ENCODE measurements at regions not wholly inside any gene's neighbourhood (a gene's known extent, or its start where the extent isn't known, plus 50 kb on each side); places are given as distances from the start of the nearest gene placed in this dataset.

DNA sequence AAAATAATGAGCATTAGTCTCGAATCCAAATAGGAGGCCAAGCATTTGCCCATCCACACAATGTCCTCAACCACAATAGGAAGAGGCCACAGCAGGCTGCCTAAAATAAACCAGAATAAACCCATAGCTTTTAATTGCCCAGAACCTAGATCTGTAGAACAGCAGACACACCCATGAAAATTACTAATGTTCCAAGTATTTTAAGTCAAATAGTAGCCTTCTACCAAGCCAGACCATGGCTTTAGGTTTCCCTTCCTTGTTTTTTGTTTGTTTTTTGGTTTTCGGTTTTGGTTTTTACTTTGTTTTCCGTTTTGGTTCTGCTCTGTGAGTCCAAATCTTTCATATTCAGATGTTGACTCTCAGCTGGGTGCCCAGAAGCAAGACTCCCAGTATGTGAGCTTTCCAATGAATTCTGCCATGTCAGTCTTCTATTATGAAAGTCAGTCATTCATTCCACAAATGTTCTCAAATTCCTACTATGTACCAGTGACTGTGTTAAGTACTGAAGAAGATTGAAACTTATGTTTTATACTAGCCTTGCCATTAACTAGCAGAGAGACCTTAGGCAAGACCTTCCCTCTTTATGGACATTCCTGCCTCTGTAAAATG is 57.8 kb upstream of the BOC start:
- Histone ChIP-seq H2BK15ac (ENCODE audit: low read depth, low read length) (no peak overlapping the region), H3K4ac (ENCODE audit: low read depth, low read length) (no peak overlapping the region), H3K27ac (ENCODE audit: insufficient read length, low read depth, low read length) (no peak overlapping the region), H3K27me3 (ENCODE audit: insufficient read depth, low read length) (no peaks in the 10 kb centered on the region), H3K79me1 (ENCODE audit: insufficient read depth, low read depth, low read length, poor library complexity, severe bottlenecking) (no peaks in the 10 kb centered on the region), H2BK12ac (ENCODE audit: insufficient read length, low read depth, low read length) (no peak overlapping the region), H2AK5ac (ENCODE audit: insufficient read length, low read length) (no peak overlapping the region), H4K91ac (ENCODE audit: insufficient read length, low read depth, low read length) (no peak overlapping the region), H3K14ac (ENCODE audit: insufficient read depth, low read length) (no peak overlapping the region), H2AFZ (ENCODE audit: low read length) (peak overlapping the region; percentile 14), H3K9me3 (ENCODE audit: control insufficient read depth, low read depth, low read length) (no peaks in the 10 kb centered on the region), H4K20me1 (ENCODE audit: control insufficient read depth, insufficient read depth, insufficient read length) (no peaks in the 10 kb centered on the region), H3K9ac (ENCODE audit: extremely low read depth, insufficient read length, low read length) (no peak overlapping the region), H2BK120ac (ENCODE audit: low read depth, low read length, poor library complexity, severe bottlenecking) (no peak overlapping the region), H3K4me1 (ENCODE audit: insufficient read depth, low read length) (no peaks in the 10 kb centered on the region; the same call in 1 of the 2 replicates), H4K8ac (replicated peaks; ENCODE audit: insufficient read length, low read depth, low read length) (no peak overlapping the region), H3K23me2 (ENCODE audit: insufficient read length, low read depth, low read length, poor library complexity, severe bottlenecking) (peaks cover 2% of the 10 kb centered on the region), H3K23ac (ENCODE audit: insufficient read length, low read depth, low read length) (no peak overlapping the region), H3K56ac (ENCODE audit: insufficient read length, low read depth, low read length) (no peak overlapping the region), H2BK5ac (ENCODE audit: insufficient read length, low read length) (no peak overlapping the region), H3K18ac (ENCODE audit: insufficient read length, low read depth, low read length) (no peak overlapping the region), H3K4me2 (ENCODE audit: insufficient read depth, insufficient read length, low read length) (no peak overlapping the region), H3T11ph (ENCODE audit: low read length) (no peak overlapping the region), H3K79me2 (ENCODE audit: insufficient read depth, low read length) (no peaks in the 10 kb centered on the region), H4K5ac (ENCODE audit: insufficient read length, low read depth, low read length) (no peak overlapping the region), H2BK20ac (ENCODE audit: low read depth, low read length, poor library complexity, severe bottlenecking) (no peak overlapping the region)
- Mint-ChIP-seq H3K27ac (peak overlapping the region in 2 of 3 experiments; percentile 11 to 85; a peak in 2 of 7 replicates), H3K36me3 (ENCODE audit: insufficient read depth in 1 of 3, low read depth in 3 of 3) (no peaks in the 10 kb centered on the region), H3K27me3 (ENCODE audit: low read depth) (no peaks in the 10 kb centered on the region; the same call in 1 of the 2 replicates), H3K4me3 (no peak overlapping the region), H3K4me1 (peaks cover 31 to 33% of the 10 kb centered on the region in 2 experiments), H3K9me3 (no peaks in the 10 kb centered on the region; a peak in 2 of 5 replicates)
- no CpG with 5 or more reads among the region's 3 CpGs for WGBS (ENCODE audit: extremely low coverage, insufficient read length, low lambda C conversion rate)
- DNase-seq = no peak
- TF ChIP-seq, protein P1, sequence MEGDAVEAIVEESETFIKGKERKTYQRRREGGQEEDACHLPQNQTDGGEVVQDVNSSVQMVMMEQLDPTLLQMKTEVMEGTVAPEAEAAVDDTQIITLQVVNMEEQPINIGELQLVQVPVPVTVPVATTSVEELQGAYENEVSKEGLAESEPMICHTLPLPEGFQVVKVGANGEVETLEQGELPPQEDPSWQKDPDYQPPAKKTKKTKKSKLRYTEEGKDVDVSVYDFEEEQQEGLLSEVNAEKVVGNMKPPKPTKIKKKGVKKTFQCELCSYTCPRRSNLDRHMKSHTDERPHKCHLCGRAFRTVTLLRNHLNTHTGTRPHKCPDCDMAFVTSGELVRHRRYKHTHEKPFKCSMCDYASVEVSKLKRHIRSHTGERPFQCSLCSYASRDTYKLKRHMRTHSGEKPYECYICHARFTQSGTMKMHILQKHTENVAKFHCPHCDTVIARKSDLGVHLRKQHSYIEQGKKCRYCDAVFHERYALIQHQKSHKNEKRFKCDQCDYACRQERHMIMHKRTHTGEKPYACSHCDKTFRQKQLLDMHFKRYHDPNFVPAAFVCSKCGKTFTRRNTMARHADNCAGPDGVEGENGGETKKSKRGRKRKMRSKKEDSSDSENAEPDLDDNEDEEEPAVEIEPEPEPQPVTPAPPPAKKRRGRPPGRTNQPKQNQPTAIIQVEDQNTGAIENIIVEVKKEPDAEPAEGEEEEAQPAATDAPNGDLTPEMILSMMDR (conservative IDR thresholded peaks at IDR 0.05) = no peak
